ENCODE measurements at regions not wholly inside any gene's neighbourhood (a gene's known extent, or its start where the extent isn't known, plus 50 kb on each side); places are given as distances from the start of the nearest gene placed in this dataset.

DNA sequence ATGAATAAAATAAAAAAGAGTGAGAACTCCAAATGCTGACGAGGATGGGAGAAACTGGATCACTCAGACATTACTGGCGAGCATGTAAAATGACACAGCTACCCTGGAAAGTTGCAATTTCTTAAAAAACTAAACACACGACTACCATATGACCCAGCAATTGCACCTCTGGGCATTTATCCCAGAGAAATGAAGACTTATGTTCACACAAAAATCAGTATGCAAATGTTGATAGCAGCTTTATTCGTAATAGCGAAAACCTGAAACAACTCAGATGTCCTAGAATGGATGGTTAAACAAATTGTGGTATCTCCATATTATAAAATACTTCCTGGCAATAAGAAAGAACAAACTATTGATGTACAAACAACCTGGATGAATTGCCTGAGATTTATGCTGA lies 357.2 kb upstream of the ASIC2 start:
- no peak for ATAC-seq (ENCODE audit: low read depth)
- Mint-ChIP-seq H3K4me1 (no peaks in the 10 kb centered on the region), H3K4me3 (no peak overlapping the region), H3K27ac (no peak overlapping the region), H3K36me3 (no peaks in the 10 kb centered on the region), H3K27me3 (peaks cover 3% of the 10 kb centered on the region), H3K9me3 (no peaks in the 10 kb centered on the region)
- no peak for DNase-seq (ENCODE audit: low spot score in 2 of 2)

DNA sequence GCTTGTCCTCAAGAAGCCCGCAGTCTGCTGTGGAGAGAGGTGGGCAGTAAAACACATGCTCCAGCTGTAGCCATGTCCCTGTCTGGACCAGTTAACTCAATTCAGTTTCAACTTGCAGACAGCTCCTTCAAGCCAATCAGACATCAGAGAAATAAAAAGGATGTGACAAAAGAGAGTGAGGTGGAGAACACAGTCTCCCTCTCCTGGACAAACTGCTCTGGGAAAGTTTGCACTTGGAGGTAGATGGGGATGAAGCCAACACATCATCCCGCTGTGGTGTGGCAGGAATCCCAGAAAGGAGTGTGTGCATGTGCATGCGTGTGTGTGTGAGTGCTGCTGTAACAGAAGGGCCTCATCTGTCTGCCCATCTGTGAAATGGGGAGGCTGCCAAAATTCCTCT lies 358.6 kb upstream of the ASIC2 start:
- no peaks in the 10 kb centered on the region for H3K36me3 Mint-ChIP-seq
- H3K4me1 Mint-ChIP-seq: no peaks in the 10 kb centered on the region
- H3K9me3 Mint-ChIP-seq: no peaks in the 10 kb centered on the region
- no peak overlapping the region for H3K27ac Mint-ChIP-seq
- ATAC-seq (ENCODE audit: low read depth): no peak
- H3K27me3 Mint-ChIP-seq: peaks cover 1% of the 10 kb centered on the region
- no peak overlapping the region for H3K4me3 Mint-ChIP-seq
- DNase-seq (ENCODE audit: low spot score in 2 of 2): no peak

DNA sequence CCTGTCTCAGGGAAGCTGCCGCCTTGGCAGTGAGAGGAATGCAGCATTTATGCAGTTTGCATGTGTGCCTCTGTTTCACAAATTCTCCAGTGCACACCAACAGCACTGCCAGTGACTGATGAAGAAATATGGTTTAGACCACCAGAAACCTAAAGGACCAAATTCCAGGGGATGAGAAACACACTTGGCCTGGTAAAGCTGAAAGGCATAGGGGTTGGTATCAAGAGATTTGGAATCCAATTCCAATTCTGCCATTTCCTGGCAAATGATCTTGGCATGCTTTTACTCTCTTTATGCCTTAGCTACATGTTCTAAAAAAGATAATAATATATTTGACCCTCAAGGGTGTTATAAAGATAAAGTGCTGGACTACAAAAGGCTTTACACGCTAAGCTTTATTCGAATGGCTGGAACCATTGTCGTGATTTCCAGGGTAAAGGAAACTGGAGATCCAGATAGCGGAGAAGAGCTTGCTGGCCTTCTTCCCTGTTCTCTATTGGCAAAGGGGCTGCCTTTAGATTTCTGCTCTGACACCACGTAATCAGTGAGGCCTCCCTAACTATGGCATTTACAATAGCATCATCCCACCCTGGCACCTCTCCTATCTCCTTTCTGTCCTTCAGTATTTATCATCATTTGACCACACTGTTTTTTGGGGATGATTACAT lies 359.8 kb upstream of the ASIC2 start:
- no peak for DNase-seq (ENCODE audit: low spot score in 2 of 2)
- H3K9me3 Mint-ChIP-seq: no peaks in the 10 kb centered on the region
- H3K4me3 Mint-ChIP-seq: no peak overlapping the region
- H3K36me3 Mint-ChIP-seq: no peaks in the 10 kb centered on the region
- no peaks in the 10 kb centered on the region for H3K4me1 Mint-ChIP-seq
- H3K27ac Mint-ChIP-seq: no peak overlapping the region
- no peaks in the 10 kb centered on the region for H3K27me3 Mint-ChIP-seq
- ATAC-seq (ENCODE audit: low read depth): no peak

DNA sequence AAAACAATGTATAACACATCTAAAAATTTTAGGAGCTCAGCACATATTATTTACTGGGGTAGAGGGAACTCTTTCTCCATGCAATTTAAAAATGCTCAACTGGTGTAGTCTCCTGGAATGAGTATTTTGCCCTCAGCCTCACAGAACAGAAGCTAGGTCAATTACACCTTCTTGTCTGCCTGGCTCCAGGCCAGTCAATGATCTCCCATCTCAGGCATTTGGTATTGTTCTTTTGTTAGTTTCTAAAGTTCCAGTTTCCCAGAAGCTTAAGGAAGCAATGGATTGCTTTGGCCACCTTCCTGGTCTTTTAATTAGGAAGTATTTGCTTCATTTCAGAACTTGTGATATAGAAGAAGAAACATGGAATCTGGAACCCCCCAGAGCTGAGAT lies 360.3 kb upstream of the ASIC2 start:
- DNase-seq (ENCODE audit: low spot score in 2 of 2) (no peak), ATAC-seq (ENCODE audit: low read depth) (no peak)
- Mint-ChIP-seq H3K27me3 (no peaks in the 10 kb centered on the region), H3K4me1 (no peaks in the 10 kb centered on the region), H3K36me3 (no peaks in the 10 kb centered on the region), H3K27ac (no peak overlapping the region), H3K9me3 (no peaks in the 10 kb centered on the region), H3K4me3 (no peak overlapping the region)

DNA sequence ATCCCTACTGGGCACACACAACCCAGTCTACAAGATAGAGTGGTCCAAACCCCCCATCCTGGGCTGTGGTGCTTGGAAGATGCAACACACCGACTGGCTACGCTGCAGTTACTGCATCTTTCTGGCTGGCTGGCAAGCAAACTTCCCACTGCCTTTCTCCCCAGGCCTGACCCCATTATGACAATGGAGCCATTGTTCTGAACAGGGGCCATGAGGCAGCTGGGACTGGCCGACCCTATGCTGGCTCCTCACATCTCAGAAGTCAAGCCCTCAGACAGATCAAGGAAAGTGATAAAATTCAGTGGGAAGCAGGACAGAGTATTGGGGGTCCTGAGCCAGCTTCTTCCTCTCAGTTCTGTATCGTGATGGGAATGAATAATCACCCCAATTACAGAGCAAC lies 364.1 kb upstream of the ASIC2 start:
- no peaks in the 10 kb centered on the region for H3K9me3 Mint-ChIP-seq
- no peak overlapping the region for H3K27ac Mint-ChIP-seq
- H3K4me3 Mint-ChIP-seq: no peak overlapping the region
- ATAC-seq (ENCODE audit: low read depth) (no peak), DNase-seq (ENCODE audit: low spot score in 2 of 2) (no peak)
- H3K27me3 Mint-ChIP-seq: no peaks in the 10 kb centered on the region
- H3K4me1 Mint-ChIP-seq: no peaks in the 10 kb centered on the region
- no peaks in the 10 kb centered on the region for H3K36me3 Mint-ChIP-seq

DNA sequence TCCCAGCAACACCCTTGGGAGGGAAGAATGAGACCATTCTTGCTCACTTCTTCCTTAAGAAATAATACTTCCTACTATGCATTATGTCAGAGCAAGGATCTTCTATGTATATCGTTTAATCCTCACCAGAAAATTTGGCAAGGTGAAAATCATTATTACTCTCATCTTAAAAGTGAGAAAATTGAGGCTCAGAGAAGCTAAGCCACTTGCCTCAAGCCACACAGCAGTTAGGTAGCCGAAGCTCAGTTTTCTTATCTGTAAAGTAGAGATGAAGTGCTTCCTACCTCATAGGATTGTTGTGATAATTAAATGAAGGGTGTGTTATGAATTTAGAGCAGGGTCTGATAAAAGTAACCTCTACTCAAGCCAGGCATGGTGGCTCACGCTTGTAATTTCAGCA lies 368.9 kb upstream of the ASIC2 start:
- DNase-seq (ENCODE audit: low spot score in 2 of 2): no peak
- Mint-ChIP-seq H3K27ac (no peak overlapping the region), H3K4me1 (peaks cover under 1% of the 10 kb centered on the region), H3K4me3 (no peak overlapping the region), H3K27me3 (no peaks in the 10 kb centered on the region), H3K36me3 (no peaks in the 10 kb centered on the region), H3K9me3 (no peaks in the 10 kb centered on the region)
- no peak for ATAC-seq (ENCODE audit: low read depth)

DNA sequence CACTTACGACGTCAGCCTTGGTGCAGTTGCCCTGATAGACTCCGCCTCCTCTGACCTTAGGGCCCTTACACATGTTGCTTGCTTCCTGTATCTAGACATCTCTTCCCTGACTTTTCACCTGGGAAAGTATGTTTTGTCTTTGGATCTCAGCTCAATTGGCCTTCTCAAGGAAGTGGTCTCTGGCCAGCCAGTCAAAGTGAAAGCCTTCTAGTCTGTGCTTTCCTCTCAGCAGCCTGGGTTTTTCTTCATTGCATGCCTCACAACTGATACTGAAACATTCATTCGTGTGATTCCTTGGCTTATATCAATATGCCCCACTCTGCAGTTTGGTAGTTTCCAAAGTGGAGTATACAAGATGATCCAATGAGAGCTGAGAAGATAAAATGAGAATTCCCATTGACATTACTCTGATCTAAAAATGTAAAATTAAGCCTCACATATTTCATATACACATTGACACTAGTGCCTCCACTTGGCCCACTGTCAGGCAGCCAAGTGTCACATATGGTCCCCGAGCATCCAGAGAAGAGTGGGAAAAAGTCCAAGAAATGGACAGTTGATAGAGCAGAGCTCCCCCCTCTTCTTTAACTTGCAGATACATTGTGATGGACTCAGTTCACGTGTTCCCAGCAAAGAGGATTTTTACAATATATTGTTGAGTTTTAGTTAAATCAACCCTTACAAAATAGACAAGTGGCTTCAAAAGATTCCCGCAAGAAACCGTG lies 371.2 kb upstream of the ASIC2 start:
- H3K9me3 Mint-ChIP-seq: no peaks in the 10 kb centered on the region
- H3K36me3 Mint-ChIP-seq: no peaks in the 10 kb centered on the region
- no peak for DNase-seq (ENCODE audit: low spot score in 2 of 2)
- no peak for ATAC-seq (ENCODE audit: low read depth)
- H3K27ac Mint-ChIP-seq: no peak overlapping the region
- H3K4me3 Mint-ChIP-seq: no peak overlapping the region
- H3K27me3 Mint-ChIP-seq: no peaks in the 10 kb centered on the region
- peaks cover 7% of the 10 kb centered on the region for H3K4me1 Mint-ChIP-seq

DNA sequence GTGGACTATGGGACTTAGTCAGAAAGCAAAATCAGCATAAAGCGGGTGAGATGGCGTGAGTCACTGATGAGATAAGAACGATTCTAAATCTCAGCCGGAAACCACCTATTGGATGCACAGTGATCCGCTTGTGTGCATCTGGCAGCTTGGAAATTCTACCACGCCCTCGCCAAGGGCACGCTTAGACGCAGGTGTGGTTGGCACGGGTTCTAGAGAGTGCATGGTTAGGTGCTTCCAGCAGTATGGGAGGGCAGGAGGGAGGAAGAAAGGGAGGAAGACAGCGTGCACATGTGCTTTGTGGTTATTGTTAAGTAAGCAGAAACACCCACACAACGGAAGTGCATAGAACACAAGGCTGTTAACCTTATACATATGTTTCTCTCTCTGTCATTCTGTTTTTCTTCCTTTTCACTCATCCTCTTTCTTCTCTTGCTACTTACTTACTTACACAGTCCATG lies 374.0 kb upstream of the ASIC2 start:
- Mint-ChIP-seq H3K36me3 (no peaks in the 10 kb centered on the region), H3K4me3 (peak overlapping the region; percentile 62), H3K4me1 (peaks cover 7% of the 10 kb centered on the region), H3K27me3 (no peaks in the 10 kb centered on the region), H3K9me3 (no peaks in the 10 kb centered on the region), H3K27ac (no peak overlapping the region)
- ATAC-seq (ENCODE audit: low read depth) (peak; percentile 69), DNase-seq (ENCODE audit: low spot score in 2 of 2) (no peak)

DNA sequence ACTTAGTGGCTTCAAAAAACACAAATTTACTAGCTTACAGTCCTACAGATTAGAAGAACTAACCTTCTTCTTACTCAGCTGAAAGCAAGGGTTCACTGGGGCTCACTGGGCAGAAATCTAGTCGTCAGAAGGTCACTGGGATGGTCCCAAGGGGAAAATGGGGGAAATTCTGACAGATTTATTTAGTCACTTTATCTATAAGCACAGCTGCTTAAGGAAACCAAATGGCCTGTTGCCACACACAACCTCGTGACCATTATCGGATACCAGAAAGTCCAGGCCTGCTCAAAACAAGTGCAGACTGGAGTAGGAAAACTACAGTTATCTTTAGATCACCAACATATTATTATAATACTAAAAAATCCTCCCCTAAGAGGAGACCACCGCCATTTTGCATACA lies 374.6 kb upstream of the ASIC2 start:
- no peak overlapping the region for H3K27ac Mint-ChIP-seq

DNA sequence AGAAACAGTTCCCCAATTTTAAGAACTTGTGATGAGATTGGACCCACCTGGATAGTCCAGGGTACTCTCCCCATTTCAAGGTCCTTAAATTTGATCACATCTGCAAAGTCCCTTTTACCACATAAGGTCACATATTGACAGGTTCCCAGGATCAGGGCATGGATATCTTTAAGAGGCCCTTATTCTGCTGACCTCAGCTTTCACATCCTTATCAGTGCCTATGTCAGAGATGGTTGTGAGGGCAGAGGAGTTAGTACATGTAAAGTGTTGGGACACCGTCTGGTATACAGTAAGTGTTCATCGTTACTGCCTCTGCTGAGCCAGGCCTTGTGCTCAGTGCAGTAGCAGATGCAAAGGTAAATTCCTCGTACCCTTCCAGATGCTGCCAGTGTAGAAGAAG lies 375.4 kb upstream of the ASIC2 start:
- ATAC-seq (ENCODE audit: low read depth) (no peak), DNase-seq (ENCODE audit: low spot score in 2 of 2) (no peak)
- H3K4me3 Mint-ChIP-seq: no peak overlapping the region
- H3K27ac Mint-ChIP-seq: no peak overlapping the region
- H3K9me3 Mint-ChIP-seq: no peaks in the 10 kb centered on the region
- peaks cover 3% of the 10 kb centered on the region for H3K27me3 Mint-ChIP-seq
- H3K36me3 Mint-ChIP-seq: no peaks in the 10 kb centered on the region
- H3K4me1 Mint-ChIP-seq: peaks cover 7% of the 10 kb centered on the region

More for the DNA sequence above, 374.6 kb upstream of the ASIC2 start:
- Mint-ChIP-seq H3K4me1 (peaks cover 7% of the 10 kb centered on the region), H3K9me3 (no peaks in the 10 kb centered on the region), H3K27me3 (no peaks in the 10 kb centered on the region), H3K4me3 (no peak overlapping the region), H3K36me3 (no peaks in the 10 kb centered on the region)
- no peak for DNase-seq (ENCODE audit: low spot score in 2 of 2)
- no peak for ATAC-seq (ENCODE audit: low read depth)

DNA sequence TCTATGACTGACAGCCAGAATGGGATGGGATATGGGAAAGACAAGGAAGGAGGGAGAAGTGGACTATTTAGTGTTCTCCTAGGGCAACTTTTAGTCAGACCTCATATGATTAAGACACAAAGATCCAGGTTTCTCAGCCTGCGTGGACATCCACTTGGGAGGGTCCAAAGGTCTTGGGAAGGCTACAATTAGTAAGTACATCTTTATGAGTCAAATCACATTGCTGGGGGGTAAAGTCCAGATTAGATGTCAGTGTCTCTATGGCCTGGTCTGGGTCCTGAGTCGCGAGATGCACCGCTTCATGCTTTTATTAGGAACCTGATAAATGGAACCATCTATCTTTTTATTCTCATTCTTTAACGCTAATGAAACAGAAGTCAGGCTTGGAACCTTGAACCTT lies 378.4 kb upstream of the ASIC2 start:
- H3K36me3 Mint-ChIP-seq: no peaks in the 10 kb centered on the region
- H3K9me3 Mint-ChIP-seq: no peaks in the 10 kb centered on the region
- peaks cover 7% of the 10 kb centered on the region for H3K4me1 Mint-ChIP-seq
- no peak overlapping the region for H3K4me3 Mint-ChIP-seq
- no peak for ATAC-seq (ENCODE audit: low read depth)
- no peak for DNase-seq (ENCODE audit: low spot score in 2 of 2)
- H3K27ac Mint-ChIP-seq: no peak overlapping the region
- H3K27me3 Mint-ChIP-seq: peaks cover 3% of the 10 kb centered on the region

DNA sequence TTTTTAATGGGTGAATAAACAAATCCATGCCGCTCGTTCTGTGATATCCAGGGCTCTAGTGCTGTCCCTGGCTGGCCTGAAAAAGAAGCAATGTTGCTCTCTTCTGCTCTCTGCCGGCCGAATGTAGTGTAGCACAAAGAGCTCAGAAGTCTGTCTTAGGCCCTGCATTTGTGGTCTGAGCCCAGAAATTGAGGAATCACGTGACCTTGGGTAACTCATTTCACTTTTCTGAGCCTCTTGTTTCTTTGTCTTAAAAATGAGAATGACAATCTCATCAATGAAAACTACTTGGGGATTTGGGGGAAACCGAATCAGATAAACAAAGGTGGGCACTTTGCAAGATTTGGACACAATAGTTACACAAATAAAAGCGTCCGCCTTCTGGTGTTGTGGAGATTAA lies 381.6 kb upstream of the ASIC2 start:
- H3K27me3 Mint-ChIP-seq: peaks cover 3% of the 10 kb centered on the region
- peak in 1 of 2 donors; percentile 16 for DNase-seq (ENCODE audit: low spot score in 2 of 2)
- H3K9me3 Mint-ChIP-seq: no peaks in the 10 kb centered on the region
- ATAC-seq (ENCODE audit: low read depth): peak; percentile 50
- H3K36me3 Mint-ChIP-seq: no peaks in the 10 kb centered on the region
- no peaks in the 10 kb centered on the region for H3K4me1 Mint-ChIP-seq
- no peak overlapping the region for H3K4me3 Mint-ChIP-seq
- no peak overlapping the region for H3K27ac Mint-ChIP-seq

DNA sequence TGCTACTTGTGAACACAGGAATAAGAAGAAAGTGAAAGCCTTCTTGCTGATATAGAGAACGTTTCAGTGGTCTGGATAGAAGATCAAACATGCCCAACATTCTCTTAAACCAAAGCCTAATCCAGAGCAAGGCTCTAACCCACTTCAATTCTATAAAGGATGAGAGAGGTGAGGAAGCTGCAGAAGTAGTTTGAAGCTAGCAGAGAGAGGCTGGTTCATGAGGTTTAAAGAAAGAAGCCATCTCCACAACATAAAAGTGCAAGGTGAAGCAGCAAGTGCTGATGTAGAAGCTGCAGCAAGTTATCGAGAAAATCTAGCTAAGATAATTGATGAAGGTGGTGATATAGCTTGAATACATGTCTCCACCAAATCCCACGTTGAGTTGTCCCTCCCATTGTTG lies 383.3 kb upstream of the ASIC2 start:
- no peaks in the 10 kb centered on the region for H3K9me3 Mint-ChIP-seq

DNA sequence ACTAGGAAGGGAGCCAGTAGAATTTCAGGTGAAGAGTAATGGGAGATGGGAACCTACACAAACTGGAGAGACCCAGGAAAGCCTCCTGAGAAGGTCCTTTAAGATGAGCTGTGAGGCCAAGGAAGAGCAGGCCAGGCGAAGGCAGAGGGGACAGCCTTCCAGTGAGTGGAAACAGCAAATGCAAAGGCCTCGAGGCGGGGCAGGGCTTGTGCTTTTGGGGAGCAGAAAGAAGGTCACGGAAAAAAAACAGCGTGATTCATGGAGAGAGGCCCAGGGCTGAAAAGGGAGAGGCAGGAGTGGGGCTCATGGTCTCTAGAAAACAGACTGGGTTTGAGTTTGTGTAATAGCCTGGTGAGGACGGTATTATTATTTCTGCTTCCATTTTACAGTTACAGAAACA lies 386.5 kb upstream of the ASIC2 start:
- Mint-ChIP-seq H3K4me3 (no peak overlapping the region), H3K27me3 (peaks cover 2% of the 10 kb centered on the region), H3K36me3 (no peaks in the 10 kb centered on the region), H3K4me1 (no peaks in the 10 kb centered on the region), H3K9me3 (no peaks in the 10 kb centered on the region), H3K27ac (no peak overlapping the region)
- ATAC-seq (ENCODE audit: low read depth) (no peak), DNase-seq (ENCODE audit: low spot score in 2 of 2) (no peak)

More for the DNA sequence above, 383.3 kb upstream of the ASIC2 start:
- peaks cover 3% of the 10 kb centered on the region for H3K27me3 Mint-ChIP-seq
- H3K36me3 Mint-ChIP-seq: no peaks in the 10 kb centered on the region
- no peak for DNase-seq (ENCODE audit: low spot score in 2 of 2)
- no peak overlapping the region for H3K27ac Mint-ChIP-seq
- no peaks in the 10 kb centered on the region for H3K4me1 Mint-ChIP-seq
- no peak for ATAC-seq (ENCODE audit: low read depth)
- H3K4me3 Mint-ChIP-seq: no peak overlapping the region

DNA sequence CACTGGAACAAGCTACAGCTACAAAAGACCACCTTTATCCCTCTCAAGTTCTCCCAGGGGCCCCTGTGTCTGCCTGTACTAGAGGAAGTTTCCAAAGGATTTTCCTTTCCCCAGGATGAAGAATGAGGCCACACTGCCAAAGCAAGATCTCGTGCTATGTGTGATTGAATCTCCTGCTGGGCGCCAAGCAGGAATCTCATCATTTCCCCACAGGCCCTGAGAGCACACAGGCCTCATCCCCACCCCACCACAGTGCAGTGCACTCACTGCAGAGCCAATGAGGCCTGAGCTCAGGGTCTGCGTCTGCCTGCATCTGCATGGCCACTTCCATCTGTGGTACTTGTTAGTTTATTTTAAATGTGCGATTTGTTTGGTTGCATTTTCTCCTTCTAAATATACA lies 387.4 kb upstream of the ASIC2 start:
- Mint-ChIP-seq H3K9me3 (peaks cover 2% of the 10 kb centered on the region), H3K4me1 (no peaks in the 10 kb centered on the region), H3K36me3 (no peaks in the 10 kb centered on the region), H3K27me3 (peaks cover 4% of the 10 kb centered on the region), H3K4me3 (no peak overlapping the region), H3K27ac (no peak overlapping the region)
- DNase-seq (ENCODE audit: low spot score in 2 of 2) (no peak), ATAC-seq (ENCODE audit: low read depth) (no peak)

Data from memory B cell (primary cell).